ENCODE measurements at regions not wholly inside any gene's neighbourhood (a gene's known extent, or its start where the extent isn't known, plus 50 kb on each side); places are given as distances from the start of the nearest gene placed in this dataset.

- no peak for DNase-seq (ENCODE audit: extremely low spot score)
- ChIA-PET CTCF (no interaction called here), POLR2A (no interaction called here)
- TF ChIP-seq CTCF (IDR thresholded peaks at IDR 0.05; ENCODE audit: control extremely low read depth, extremely low read depth, low read depth, missing control alignments): no peak
Measured at GRCh38 chr4:34108391-34108790, 2135.9 kb downstream of the ARAP2 start.

GRCh38 chr4:34112573-34112972 is 2131.7 kb downstream of the ARAP2 start:
- ChIA-PET CTCF (no interaction called here), POLR2A (no interaction called here)
- no peak for TF ChIP-seq CTCF (IDR thresholded peaks at IDR 0.05; ENCODE audit: control extremely low read depth, extremely low read depth, low read depth, missing control alignments)
- DNase-seq (ENCODE audit: extremely low spot score): no peak

- ChIA-PET CTCF (interaction anchor here (2.3 kb wide), 1 partner anchor 10 kb away, joined by 8 read pairs; no protein-coding TSS in a partner anchor), POLR2A (no interaction called here)
- TF ChIP-seq CTCF (IDR thresholded peaks at IDR 0.05; ENCODE audit: control extremely low read depth, extremely low read depth, low read depth, missing control alignments): no peak
- no peak for DNase-seq (ENCODE audit: extremely low spot score)
Measured at GRCh38 chr4:34138385-34138784, 2105.9 kb downstream of the ARAP2 start.

GRCh38 chr4:34139346-34139745 is 2105.0 kb downstream of the ARAP2 start:
- DNase-seq (ENCODE audit: extremely low spot score): no peak
- POLR2A ChIA-PET: no interaction called here
- CTCF ChIA-PET: interaction anchor here (2.3 kb wide), 1 partner anchor 9 kb away, joined by 8 read pairs; no protein-coding TSS in a partner anchor
- TF ChIP-seq CTCF (IDR thresholded peaks at IDR 0.05; ENCODE audit: control extremely low read depth, extremely low read depth, low read depth, missing control alignments): no peak

- no peak for TF ChIP-seq CTCF (IDR thresholded peaks at IDR 0.05; ENCODE audit: control extremely low read depth, extremely low read depth, low read depth, missing control alignments)
- DNase-seq (ENCODE audit: extremely low spot score): no peak
- ChIA-PET POLR2A (no interaction called here), CTCF (interaction anchor here (2.0 kb wide), 1 partner anchor 9 kb away, joined by 8 read pairs; no protein-coding TSS in a partner anchor)
Measured at GRCh38 chr4:34148322-34148908, 2095.9 kb downstream of the ARAP2 start.

GRCh38 chr4:34157547-34157946 is 2086.8 kb downstream of the ARAP2 start:
- no peak for TF ChIP-seq CTCF (IDR thresholded peaks at IDR 0.05; ENCODE audit: control extremely low read depth, extremely low read depth, low read depth, missing control alignments)
- DNase-seq (ENCODE audit: extremely low spot score): no peak
- POLR2A ChIA-PET: no interaction called here
- CTCF ChIA-PET: no interaction called here
